ENCODE measurements at regions not wholly inside any gene's neighbourhood (a gene's known extent, or its start where the extent isn't known, plus 50 kb on each side); places are given as distances from the start of the nearest gene placed in this dataset.

DNA sequence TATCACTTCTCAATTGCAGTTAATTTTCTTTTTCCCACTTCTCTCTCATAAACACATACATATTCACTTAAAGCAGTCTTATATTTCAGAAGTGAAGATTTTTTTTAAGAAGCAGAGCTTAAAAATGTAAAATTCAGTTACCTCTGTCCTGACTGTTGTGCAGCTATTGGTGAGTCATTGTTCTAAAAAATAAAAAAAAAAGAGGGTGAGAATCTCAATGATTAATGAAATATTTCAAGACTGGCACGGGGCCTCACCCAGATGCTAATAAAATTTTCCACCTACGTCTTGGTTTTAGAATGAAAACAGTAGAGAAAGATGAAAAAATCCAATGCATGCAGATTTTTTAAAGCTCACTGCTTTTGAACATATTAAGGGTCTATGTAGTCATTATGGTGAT, 67.7 kb downstream of the RDH14 start:
- TF ChIP-seq, protein P1, sequence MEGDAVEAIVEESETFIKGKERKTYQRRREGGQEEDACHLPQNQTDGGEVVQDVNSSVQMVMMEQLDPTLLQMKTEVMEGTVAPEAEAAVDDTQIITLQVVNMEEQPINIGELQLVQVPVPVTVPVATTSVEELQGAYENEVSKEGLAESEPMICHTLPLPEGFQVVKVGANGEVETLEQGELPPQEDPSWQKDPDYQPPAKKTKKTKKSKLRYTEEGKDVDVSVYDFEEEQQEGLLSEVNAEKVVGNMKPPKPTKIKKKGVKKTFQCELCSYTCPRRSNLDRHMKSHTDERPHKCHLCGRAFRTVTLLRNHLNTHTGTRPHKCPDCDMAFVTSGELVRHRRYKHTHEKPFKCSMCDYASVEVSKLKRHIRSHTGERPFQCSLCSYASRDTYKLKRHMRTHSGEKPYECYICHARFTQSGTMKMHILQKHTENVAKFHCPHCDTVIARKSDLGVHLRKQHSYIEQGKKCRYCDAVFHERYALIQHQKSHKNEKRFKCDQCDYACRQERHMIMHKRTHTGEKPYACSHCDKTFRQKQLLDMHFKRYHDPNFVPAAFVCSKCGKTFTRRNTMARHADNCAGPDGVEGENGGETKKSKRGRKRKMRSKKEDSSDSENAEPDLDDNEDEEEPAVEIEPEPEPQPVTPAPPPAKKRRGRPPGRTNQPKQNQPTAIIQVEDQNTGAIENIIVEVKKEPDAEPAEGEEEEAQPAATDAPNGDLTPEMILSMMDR (IDR thresholded peaks at IDR 0.05; ENCODE audit: insufficient read depth, low read length, poor library complexity, severe bottlenecking): no peak
- TF ChIP-seq EZH2phosphoT487 (conservative IDR thresholded peaks at IDR 0.05; ENCODE audit: low read length): no peak
